ENCODE measurements at regions not wholly inside any gene's neighbourhood (a gene's known extent, or its start where the extent isn't known, plus 50 kb on each side); places are given as distances from the start of the nearest gene placed in this dataset.

DNA sequence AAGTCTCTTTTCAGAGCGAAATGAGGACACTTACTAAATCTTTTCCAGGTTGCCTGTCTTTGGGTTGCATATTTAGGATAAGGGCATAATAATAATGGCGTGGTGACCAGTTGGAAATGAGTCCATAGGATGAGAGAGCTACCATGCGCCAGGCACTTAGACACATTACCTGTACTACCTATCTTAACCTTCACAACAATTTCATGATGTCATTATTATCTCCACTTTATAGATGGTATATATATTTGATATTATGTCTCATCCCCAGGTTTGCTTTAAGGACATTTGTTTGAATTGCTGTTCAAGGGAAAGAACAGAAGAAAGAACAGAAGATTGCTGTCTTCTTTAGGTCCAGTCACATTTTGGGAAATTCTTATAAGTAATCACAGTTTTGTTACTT lies 182.0 kb upstream of the STARD13 start:
- no peak for DNase-seq (ENCODE audit: low spot score)

DNA sequence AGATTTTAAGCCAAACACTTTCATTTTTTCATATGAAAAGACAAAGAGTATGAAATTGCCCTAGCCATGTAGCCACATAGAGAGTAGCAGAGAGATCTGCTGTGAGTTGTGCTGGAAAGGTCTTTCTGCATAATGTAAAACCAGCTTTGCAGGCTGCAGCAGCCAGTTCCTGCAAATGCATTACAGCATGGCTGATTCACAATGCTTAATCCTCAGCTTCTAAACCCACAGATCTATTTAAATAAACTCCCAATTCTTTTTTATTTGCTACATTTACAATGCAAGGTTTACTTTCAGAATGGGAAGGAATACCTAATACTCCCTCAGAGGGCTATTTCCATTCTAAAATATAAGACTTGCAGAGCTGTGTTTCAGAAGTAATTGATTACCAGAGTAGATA lies 185.6 kb upstream of the STARD13 start:
- no peak for DNase-seq (ENCODE audit: low spot score)

DNA sequence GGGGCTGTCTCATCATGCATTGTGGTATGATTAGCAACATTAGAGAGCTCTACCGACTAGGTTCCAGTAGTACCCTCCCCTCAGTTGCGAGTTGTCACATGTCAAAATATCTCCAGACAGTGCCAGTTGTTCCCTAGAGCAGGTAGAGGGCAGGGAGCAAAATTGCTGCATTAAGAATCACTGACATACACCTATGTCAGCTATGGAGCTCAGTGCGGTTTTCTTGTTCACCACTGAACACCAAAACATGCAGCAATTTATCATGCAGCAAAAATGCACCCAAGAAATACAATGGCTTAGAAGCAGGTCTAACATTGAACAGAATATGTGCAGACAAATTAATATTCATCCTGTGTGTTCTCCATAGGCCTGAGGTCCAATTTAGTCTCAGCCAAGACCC lies 186.9 kb upstream of the STARD13 start:
- DNase-seq (ENCODE audit: low spot score): no peak

DNA sequence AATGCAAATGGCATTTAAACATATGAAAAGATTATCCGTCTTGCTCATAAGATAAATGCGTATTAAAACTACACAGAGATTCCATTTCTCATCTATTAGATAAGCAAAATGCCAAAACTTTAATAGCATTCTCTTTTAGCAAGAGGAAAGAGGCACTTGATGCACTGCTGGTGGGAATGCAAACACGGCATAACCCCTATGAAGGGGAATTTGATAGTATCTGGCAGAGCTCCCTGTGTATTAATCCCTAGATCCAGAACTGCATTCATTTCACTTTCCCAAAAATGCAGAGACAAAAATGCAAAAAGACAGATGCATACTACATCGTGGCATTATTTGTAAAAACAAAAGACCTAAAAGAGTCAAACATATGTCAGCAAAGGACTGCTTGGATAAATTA lies 193.6 kb upstream of the STARD13 start:
- no peak for DNase-seq (ENCODE audit: low spot score)

DNA sequence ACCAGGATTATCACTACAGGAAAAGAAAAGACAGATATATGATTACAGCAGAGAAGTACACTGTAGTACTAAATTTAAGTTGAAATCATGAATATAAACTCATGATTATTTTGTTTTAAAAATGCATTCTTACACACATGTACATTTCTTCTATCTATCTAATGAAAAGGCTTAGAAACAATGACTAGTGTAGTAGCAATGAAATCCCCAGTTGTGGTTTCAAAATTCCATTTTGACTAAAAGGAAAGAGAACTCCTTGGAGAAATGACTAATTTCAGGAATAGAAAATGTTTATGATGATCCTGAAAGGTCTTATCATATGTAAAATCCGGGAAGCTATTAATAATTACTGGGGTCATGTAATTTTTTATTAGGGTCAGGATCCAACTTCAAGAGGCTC lies 195.0 kb upstream of the STARD13 start:
- no peak for DNase-seq (ENCODE audit: low spot score)

DNA sequence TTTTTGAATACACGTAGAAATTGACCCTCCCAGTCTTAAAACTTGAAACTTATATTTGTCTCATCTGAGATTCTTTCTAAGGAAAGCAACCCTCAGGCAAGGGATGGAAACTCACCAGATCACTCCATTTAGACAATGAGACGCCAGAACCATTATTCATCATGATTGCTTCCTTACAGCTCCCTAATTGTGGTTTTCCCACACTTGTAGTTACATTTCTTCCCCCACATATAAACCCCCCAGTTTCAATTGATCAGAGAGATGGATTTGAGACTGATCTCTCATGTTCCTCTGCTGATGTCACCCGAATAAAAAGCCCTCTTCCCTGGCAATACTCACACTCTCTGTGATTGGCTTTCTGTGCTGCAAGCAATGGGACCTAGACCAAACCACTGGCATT lies 197.9 kb upstream of the STARD13 start:
- DNase-seq (ENCODE audit: low spot score): no peak

DNA sequence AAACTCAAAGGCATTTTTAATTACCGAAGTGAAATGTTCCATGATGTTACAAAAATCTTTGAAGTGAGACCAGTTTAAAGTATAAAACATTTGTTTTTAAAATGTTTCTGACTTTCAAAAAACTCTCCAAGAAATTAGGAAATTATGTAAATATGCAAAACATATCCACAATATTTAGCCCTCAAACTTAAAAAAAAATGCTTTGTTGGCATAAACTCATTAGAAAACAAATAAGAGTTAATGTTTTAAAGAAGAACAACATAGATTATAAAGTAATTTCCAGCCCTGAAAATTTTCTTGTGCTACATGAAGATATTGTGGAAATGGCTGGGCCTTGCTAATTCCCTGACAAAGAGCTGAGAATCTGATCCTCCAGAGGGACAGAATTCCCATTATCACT lies 199.7 kb upstream of the STARD13 start:
- no peak for DNase-seq (ENCODE audit: low spot score)

DNA sequence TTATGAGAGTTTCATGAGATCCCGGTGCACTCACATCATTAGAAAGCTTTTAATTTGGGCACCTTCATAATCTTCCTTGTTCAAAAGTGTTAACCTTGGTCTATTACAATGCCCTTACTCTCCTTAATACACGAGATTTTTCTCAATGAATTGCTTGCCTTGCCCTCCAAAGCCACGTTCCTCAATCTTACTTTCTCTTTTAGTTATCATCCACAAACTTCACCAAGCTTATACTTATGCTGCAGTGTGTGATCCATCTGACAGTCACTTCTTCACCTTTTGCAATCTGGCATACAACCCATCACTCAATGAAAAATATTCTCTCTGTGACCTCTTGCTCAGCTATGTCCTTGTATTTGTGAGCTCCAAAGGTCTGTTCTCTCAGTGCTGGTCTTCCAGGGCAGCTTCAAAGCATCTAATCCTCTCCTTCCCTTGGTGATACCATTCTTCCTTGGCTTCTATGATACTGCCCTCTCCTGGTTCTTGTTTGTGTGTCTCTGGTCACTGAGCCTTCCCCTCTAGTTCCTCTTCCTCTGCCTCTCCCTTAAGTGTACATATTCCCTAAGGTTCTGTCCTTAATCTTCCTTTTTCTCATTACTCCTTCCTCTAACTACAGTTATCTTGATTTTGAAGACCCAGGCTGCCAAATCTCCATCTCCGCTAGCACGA lies 202.2 kb upstream of the STARD13 start:
- DNase-seq (ENCODE audit: low spot score): peak; percentile 26

DNA sequence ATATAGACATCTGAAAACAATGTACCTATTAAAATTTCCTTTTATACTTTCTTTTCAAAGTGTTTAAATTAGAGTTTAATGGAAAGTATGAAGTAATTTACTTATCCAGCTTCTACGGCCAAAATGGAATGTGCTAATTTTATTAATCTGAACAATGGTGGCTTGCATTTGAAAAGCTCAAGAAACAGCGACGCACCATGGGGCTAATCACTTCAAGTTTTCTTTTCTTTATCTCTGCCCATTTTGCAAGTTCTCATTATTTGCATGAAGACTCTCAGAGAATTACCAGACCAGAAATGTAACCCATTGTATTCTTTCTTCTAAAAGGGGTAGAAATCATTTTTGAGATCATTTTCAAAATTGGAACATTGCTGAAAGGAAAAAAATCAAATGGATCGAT lies 204.0 kb upstream of the STARD13 start:
- no peak for DNase-seq (ENCODE audit: low spot score)

DNA sequence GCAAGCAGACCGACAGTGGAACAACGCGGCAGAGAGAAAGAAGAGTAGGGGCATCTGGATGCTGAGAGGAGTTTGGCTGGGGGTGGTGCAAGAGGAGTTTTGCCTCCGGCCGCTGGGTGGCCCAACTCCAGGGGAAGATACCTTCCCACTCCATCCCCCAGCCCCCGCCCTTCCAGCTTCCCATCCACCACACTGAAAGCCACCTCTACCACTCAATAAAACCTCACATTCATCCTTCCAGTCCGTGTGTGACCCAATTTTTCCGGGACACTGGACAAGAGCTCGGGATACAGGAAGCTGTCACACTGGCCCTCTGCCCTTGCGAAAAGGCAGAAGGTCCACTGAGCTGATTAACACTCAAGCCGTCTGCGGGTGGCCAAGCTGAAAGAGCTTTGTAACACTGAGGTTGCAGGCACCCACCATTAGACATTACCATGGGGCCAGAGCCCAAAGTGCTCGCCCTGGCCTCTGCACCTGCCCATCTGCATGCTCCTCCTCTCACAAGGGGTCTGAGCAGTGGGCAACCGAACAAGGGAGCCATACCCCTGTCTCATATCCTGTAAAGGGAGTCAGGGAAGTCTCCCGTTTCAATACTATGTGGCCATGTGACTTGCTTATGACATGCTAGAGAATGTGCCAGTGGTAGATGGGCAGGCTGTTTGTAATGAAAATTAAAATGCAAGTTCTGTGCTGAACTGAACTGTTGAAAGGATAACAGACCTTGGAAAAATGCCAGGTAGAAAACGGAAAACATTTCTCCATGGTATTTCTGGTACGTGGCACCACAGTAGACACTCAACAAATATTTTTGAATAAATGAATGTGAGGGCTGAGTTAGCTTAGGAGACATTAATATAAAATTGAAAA lies 205.1 kb upstream of the STARD13 start:
- no peak for DNase-seq (ENCODE audit: low spot score)

DNA sequence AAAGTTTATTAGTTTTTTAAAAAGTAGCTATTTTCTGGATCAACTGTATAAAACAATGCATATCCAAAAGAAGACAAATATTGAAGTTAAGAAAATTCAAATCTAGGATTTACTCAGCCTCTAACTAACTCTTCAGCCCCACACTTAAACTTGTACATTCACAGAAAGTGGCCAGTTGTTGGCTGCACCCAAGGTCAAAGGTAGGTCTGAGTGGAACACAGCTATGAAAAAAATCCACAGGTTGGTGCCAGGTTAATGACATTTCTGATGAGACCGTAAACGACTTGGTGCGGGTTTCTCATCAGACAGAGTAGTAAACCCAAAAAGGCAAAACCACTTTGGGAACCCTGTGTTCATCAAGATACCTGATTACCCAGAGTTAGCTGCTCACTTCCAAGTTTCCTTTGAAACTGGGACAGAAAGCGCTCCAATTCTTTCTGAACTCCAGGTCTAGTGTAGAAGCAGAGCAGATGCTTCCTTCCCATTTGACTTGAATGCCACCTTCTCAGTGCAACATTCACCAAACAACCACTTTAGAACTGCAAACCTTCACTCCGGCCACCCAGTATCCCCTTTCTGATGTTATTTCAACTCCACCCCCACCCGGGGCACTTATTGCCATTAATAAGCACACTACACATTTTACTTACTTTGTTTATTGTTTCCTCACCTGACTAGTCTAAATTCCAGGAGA lies 208.3 kb upstream of the STARD13 start:
- DNase-seq (ENCODE audit: low spot score): no peak

DNA sequence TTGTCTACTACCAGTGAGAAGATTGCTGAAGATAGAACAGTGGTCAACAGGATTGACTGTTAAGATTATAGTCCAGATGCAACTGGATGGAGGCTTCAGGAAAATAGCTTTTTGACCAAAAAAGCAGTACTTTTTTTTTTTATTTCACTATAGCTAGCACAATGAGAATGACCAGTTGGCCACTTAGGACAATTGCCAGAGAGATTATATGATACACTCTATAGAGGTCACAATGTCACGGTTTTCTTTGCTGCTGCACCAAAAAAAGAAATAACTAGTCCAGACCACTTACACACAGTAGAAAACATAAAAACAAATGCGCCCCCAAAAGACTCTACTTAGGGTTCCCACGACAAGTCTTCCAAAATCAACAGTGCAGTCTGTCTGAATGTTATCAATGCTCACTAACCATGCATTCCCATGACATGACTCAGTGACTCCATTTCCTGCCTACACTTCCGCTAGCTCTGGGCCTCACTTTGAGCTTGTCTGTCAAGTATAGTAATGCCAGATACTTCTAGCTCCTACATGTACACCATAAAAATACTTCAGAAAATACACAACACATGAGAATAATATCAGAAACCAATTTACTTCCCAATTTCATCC lies 209.1 kb upstream of the STARD13 start:
- DNase-seq (ENCODE audit: low spot score): no peak

DNA sequence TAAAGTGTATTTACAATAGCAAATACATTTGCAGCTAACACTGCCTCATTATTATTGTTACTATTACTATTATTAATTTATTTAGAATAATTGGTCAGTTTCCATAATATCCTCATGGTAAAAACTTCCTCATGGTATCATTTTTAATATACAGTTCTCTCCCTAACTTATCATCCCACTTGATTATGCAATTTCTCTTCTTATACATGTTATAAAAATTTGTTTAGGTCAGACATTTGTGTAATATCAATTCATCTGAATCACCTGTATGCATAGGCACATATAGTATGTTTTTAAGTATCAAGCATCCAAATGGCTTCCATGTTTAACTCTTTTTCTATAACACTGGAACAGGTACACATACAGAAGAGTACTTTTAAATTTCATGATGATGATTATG lies 210.8 kb upstream of the STARD13 start:
- no peak for DNase-seq (ENCODE audit: low spot score)

DNA sequence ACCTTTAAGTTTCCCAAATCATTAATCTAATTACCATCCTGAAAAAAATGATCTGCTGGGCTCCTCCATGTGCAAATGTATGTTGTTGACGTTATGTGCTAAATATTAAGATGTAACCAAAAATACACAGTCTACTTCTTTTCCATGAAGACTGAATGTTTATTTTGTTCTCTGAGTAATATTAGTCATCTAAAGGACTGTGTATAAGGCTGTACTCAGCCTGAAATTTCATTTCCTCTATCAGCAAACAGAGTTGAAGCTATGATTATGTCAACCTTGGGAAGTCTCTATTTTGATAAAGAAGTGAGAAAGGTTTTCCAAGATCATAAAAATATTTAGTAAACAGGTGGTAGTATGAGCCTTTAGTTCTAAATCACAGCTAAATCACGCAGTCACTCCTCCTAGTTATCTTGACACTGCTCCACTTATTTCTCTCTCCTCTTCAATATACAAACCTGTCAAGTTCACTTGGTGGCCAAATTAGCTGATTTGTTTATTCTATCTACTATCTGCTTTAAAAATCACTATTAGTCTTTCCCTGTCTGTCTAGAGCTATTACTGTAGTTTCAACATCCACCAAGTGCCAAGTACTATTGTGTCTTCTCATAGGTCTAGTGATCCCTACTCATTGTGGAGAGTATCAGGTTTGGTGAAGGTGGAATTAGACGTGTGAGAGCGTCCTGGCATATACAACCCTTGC lies 211.7 kb upstream of the STARD13 start:
- DNase-seq (ENCODE audit: low spot score): no peak

DNA sequence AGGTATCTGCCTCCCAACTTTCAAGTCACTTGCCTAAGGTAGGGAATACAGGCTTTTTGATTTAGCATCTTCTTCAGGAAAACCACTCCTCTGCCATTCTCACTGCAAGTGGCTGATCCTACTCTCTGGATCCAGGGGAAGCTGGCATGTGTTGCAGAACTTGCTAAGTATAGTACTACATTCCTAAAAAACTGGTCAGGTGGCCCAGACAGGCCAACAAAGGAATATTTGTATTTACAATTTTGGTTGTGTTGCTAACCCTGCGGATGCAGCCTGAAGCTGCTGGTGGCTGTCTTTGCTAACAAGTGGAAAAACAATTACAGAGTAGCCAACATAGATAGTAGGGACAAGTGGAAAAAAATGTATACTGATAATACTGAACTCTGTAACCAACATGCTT lies 222.5 kb upstream of the STARD13 start:
- no peak for DNase-seq (ENCODE audit: low spot score)

DNA sequence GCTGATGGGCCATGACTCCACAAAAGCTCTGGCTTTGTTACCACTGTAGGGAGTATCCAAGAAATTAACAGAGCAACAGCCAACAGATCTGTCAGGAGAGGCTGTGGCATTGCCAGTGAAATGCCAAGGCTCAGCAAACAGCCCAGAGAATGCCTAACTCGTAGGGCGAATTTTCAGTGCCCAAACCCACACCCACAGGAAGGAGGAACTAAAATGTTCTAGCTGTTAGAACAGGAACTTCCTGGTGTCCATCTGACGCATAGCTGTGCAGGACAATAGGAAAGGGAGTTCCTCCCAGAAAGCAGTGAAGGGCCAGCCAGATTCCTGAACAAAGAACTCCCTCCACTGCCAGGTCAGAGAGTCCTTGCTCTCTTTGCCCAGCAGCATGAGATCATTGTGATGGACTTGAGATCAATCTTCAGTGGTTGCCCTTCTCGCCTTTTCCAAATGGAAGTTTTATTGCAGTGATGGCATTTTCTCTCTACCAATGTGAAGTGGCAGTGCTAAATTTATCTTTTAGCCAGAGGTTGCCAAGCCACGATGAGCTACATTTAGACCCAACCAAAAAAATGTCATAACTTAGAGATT lies 224.2 kb upstream of the STARD13 start:
- DNase-seq (ENCODE audit: low spot score): no peak

DNA sequence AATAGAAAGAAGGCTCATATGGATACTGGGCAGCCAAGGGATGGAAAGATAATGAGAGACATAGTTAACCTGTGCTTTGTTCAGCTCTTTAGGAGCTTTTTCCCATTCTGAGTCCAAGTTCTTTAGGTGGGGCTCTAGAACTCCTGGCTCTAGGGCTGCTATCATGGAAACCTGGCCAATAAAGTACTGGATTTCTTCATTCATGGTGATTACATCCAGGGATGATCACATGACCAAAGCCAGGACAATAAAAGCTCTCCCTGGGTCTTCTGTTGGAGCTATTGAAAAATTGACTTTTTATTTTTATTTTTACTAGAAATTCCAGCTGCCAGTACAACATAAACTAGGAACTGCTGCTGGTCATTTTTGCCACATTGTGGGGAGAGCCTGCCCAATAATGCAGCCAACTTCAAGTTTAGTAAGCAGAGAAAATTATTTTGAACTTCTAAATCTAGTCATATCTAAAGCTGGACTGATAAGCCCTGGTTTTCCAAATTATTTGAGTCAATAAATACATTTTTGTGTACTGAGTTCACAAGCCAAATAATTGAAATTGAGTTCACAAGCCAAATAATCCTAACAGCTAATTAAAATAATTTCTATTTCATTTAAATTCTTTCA lies 224.9 kb upstream of the STARD13 start:
- no peak for DNase-seq (ENCODE audit: low spot score)

DNA sequence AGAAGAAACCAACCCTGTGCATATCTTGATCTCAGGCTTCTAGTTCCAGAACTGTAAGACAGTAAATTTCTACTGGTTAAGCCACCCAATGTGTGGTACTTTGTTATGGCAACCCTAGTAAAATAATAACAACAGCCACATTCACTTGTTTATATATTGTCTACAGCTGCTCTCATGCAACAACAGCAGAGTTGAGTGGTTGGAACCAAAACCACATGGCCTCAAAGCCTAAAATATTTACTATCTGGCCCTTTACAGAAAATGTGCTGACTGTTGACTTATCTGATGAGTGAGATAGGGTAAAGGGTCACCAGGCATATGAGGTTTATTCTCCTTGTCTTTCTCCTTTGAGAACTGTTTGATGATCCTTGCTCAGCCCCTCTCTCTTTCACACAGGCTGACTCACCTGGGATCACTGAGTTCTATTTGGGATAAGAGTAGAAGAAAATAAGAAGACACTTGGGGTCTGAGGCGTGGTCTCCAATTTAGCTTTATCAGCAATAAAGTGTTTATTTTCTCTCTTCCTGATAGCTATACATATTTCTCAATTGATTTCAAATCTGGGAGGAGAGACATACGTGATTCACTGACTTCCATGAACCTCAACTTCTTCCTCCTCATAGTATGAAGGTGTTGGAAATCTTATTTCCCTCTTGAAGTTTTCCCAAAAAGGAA lies 227.5 kb upstream of the STARD13 start:
- DNase-seq (ENCODE audit: low spot score): no peak

DNA sequence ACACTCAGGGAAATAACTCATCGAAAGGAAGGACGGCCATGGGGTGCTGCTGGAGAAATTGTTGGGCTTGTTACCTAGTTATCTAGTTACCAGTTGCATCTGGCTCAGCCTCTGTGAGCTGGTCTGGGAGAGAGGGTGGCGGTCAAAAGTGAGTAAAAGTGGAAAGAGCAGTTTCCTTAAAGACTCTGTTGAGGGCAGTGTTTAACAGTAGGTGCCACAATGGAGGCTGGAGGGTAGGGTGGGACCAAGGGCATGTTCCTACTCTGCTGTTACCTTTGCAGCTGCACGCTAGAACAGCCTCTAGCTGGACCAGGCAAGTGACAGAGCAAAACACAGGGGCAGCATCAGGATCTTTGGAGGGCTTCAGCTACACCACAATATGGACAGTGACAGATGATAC lies 228.8 kb upstream of the STARD13 start:
- DNase-seq (ENCODE audit: low spot score): no peak

DNA sequence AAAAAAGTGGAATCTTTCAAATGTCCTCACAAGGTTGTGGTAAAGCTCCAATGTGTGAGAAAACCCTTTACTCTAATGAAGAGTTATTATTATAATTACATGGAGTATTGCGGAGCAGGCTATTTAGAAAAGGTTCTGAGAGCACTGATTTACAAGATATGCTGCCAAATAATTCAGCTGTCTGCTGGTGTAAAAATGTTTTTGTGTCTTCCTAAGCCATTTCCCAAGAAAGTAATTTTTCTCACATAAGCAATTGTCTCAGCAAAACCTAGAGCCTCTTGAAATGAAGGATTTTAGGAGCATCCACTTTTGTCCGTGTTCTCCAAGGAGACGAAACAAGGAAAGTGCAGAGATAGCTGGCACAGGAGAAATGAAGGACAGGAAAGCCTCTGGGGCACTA lies 229.6 kb upstream of the STARD13 start:
- DNase-seq (ENCODE audit: low spot score): no peak

DNA sequence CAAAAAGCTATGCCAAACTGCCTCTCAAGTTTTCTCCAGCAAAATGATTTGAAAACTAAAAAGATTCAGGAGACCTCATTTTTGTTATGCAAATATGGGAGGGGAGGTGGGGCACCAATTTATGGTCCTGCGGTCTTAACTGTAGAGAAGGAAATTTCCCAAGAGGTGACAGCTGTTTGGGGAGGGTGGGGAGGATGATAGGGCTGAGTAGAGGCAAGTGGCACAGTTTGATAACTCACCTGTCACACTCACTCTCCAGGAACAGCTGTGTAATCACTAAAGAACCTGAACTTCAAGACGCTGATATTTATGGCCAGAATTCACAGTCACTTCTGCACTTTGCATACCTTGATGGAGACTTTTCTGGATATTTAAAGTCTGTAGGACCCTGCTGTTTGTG lies 232.9 kb upstream of the STARD13 start:
- no peak for DNase-seq (ENCODE audit: low spot score)
